HG02798 (cell line): ENCODE measurements at regions not wholly inside any gene's neighbourhood (a gene's known extent, or its start where the extent isn't known, plus 50 kb on each side); places are given as distances from the start of the nearest gene placed in this dataset.
"Not testable (repeated sequence)": the region's sequence is repeated elsewhere in the genome, so short reads cannot be mapped to it uniquely, and the experiment has no call there.

Experiments used
- ATAC-seq: cut with Tn5 transposase; IDR thresholded peaks from one replicate; pipeline ENCODE4 v1.9.1; 2021; ENCODE audit warnings: mild to moderate bottlenecking; ENCODE audit not compliant: unreplicated experiment, poor library complexity

- ATAC-seq = no peak
Measured at GRCh38 chrX:776529-777230, 146.1 kb downstream of the SHOX start.

GRCh38 chrX:776061-776460 lies 145.5 kb downstream of the SHOX start:
- ATAC-seq = no peak

DNA sequence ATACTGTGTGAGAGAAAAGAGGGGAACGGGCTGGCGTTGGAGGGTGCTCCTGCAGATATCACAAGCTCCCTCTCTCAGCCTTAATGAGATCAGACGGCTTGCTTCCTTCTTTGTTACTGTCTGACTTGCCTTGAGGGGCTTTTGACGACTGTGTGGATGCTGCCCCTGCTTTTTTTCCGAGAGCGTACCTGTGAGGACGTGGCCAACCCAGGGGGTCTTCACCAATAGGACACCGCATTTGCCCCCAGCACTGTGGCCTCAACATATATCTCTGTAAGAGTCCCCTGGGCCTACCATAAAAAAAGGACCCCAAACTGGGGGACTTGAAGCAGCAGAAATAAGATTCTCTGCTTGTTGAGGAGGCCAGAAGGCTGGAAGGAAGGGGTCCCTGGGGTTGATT lies 143.9 kb downstream of the SHOX start:
- no peak for ATAC-seq

GRCh38 chrX:773292-774025 lies 142.9 kb downstream of the SHOX start:
- ATAC-seq = no peak

GRCh38 chrX:771536-771935 lies 140.9 kb downstream of the SHOX start:
- no peak for ATAC-seq

DNA sequence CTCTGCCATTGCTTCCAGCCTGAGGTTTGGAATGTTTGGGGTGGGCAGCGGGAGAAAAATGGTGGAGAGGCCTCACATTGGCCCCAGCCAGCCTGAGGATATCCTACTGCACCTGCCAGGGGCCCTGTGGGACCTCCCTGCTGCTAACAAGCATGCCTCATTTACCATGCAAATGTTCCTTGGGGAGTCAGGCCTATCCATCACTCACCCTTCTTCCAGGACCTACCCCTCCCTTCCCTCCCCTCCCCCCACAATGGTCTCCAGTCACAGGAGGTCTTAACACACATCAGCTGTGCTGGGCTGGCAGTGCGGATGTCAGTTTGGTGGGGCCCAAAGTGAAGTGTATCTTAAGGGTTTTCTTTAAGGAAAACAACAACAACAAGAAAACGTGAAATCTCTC lies 139.2 kb downstream of the SHOX start:
- no peak for ATAC-seq

- ATAC-seq = no peak
Measured at GRCh38 chrX:768596-768995, 138.0 kb downstream of the SHOX start.

DNA sequence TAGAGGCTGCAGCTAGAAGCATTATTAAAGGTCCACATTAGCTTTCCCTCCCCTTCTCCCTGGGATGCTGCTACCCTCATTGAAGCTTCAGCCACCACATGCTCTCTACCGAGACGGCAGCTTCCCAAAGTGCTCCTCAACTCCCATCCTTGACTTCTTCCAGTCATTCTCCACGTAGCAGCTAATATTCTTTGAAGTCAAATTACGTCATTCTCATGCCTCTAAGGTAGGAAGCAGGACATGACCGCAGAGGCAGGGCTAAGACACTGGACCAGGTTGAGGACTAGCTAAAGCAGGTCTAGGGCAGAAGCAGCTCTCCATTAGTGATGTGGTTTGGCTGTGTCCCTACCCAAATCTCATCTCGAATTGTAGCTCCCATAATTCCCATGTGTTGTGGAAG lies 128.3 kb downstream of the SHOX start:
- no peak for ATAC-seq

DNA sequence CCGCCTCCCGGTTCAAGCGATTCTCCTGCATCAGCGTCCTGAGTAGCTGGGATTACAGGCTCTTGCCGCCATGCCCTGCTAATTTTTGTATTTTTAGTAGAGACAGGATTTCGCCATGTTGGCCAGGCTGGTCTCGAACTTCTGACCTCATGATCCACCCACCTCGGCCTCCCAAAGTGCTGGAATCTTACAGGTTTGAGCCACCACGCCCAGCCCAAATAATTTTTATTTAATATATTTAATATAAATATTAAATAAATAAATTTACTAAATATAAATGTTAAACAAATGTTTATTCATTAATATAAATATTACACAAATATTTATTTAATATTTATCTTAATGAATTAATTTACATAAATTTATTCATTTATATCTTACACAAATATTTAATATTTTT lies 120.2 kb downstream of the SHOX start:
- no peak for ATAC-seq

DNA sequence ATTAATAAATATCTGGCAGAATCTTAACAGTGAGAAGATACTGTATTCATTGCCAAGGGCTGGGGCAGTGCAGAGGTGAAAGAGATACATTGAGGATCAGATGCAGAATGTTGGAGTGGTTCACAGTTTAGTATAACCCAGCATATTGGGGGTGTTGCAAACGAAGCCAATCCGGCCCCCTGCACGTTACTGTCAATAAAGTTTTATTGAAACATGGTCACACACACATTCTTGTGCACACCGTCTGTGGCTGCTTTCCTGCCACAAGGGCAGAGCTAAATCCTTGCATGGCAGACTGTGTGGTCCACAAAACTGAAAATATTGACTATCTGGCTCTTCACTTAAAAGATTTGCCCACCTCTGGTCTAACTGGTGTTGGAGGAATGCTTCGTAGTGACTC lies 119.7 kb downstream of the SHOX start:
- no peak for ATAC-seq

DNA sequence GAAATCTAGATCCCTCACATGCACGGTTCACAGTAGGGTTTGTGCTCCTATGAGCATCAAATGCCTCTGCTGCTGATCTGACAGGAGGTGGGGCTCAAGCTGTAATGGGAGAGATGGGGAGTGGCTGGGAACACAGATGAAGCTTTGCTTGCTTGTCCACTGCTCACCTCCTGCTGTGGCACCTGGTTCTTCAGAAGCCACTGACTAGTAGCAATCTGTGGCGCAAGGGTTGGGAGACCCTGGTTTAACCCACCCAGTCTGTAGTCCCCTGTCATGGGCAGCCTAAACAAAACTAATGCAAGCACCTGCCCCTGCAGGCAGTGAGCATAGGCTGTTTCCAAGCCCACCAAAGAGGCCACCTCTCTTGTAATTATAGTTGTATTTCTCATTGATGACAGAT lies 116.6 kb downstream of the SHOX start:
- ATAC-seq = no peak

- ATAC-seq = no peak
Measured at GRCh38 chrX:739611-740010, 109.0 kb downstream of the SHOX start.

DNA sequence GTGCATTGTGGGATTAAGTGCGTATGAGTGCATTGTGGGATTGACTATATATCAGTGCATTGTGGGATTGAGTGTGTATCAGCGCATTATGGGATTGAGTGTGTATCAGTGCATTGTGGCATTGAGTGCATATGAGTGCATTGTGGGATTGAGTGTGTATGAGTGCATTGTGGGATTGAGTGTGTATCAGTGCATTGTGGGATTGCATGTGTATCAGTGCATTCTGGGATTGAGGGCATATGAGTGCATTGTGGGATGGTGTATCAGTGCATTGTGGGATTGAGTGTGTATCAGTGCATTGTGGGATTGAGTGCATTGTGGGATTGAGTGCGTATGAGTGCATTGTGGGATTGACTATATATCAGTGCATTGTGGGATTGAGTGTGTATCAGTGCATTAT lies 106.4 kb downstream of the SHOX start:
- not testable (repeated sequence) for ATAC-seq

GRCh38 chrX:734362-734761 lies 103.8 kb downstream of the SHOX start:
- ATAC-seq = no peak

- ATAC-seq = no peak
Measured at GRCh38 chrX:733961-734360, 103.4 kb downstream of the SHOX start.

- no peak for ATAC-seq
Measured at GRCh38 chrX:729583-730409, 99.2 kb downstream of the SHOX start.

GRCh38 chrX:729101-729500 lies 98.5 kb downstream of the SHOX start:
- not testable (repeated sequence) for ATAC-seq

- not testable (repeated sequence) for ATAC-seq
Measured at GRCh38 chrX:728639-729038, 98.0 kb downstream of the SHOX start.

DNA sequence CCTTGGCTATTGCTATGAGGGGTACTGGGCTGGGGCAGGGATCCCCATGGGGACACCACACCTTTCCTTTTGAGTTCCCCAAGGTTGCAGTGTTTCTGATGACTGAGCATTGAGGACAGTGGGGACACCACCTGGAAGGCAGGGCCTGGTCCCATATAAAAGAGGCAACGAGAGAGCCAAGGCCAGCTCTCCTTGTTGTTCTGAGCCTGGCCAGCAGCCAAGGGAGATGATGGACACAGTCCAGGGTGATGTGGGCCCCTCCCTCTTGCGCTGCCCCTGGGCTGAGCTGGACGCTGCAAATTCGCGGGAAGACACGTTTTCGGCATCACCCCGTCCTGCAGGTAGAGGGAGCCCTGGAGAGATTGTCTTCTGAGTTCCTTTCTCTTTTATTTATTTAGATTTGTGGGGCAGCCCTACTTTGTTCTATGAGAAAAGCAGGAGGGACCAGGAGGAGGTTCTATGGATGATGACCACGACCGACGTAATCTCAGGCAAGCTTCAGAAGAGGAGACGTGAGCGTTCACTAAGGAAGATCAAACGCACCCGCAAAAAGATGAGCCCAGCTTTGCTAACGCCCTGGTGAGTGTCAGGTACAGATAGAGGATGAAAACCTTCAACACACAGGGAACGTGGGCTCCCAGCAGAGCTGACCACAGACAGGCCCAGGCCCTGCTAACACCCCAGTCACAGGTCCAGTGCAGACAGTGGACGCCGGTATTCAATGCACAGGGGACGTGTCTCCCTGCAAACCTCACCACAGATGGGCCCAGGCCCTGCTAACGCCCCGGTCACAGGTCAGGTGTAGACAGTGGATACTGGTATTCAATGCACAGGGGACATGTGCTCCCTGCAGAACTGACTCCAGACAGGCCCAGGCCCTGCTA lies 97.4 kb downstream of the SHOX start:
- ATAC-seq = no peak

DNA sequence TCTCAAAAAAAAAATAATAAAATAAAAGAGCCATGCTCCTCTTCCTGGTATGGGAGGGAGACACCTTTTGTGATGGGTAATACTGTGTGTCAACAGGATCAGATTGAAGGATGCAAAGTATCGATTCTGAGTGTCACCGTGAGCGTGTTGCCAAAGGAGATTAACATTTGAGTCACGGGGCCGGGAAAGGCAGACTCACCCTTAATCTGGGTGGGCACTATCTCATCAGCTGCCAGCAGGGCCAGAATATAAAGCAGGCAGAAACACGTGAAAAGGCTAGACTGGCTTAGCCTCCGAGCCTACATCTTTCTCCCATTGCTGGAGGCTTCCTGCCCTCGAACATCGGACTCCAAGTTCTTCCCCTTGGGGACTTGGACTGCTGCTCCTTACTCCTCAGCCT lies 95.4 kb downstream of the SHOX start:
- ATAC-seq = no peak
